HG03378 (cell line): ENCODE measurements at regions not wholly inside any gene's neighbourhood (a gene's known extent, or its start where the extent isn't known, plus 50 kb on each side); places are given as distances from the start of the nearest gene placed in this dataset.
"Not testable (repeated sequence)": the region's sequence is repeated elsewhere in the genome, so short reads cannot be mapped to it uniquely, and the experiment has no call there.

ENCODE experiments used
- ATAC-seq: cut with Tn5 transposase; IDR thresholded peaks from one replicate; pipeline ENCODE4 v1.9.1; 2021; ENCODE audit warnings: mild to moderate bottlenecking, moderate library complexity; ENCODE audit not compliant: unreplicated experiment

GRCh38 chr5:33138145-33138544, 302.6 kb upstream of the TARS1 start:
- ATAC-seq: not testable (repeated sequence)

- no peak for ATAC-seq
These were observed 297.2 kb upstream of the TARS1 start for GRCh38 chr5:33143405-33144123.

- ATAC-seq: no peak
These were observed 293.9 kb upstream of the TARS1 start for GRCh38 chr5:33146881-33147280.

- no peak for ATAC-seq
These were observed 292.7 kb upstream of the TARS1 start for GRCh38 chr5:33148076-33148513.

- ATAC-seq: no peak
These were observed 287.4 kb upstream of the TARS1 start for GRCh38 chr5:33153372-33153771.

- ATAC-seq: no peak
These were observed 286.9 kb upstream of the TARS1 start for GRCh38 chr5:33153831-33154230.

- ATAC-seq: no peak
These were observed 279.9 kb upstream of the TARS1 start for GRCh38 chr5:33160871-33161270.

GRCh38 chr5:33161421-33161820, 279.3 kb upstream of the TARS1 start:
- ATAC-seq: no peak

- no peak for ATAC-seq
These were observed 278.7 kb upstream of the TARS1 start for GRCh38 chr5:33162057-33162456.

GRCh38 chr5:33166522-33166921, 274.2 kb upstream of the TARS1 start:
- ATAC-seq: no peak

- no peak for ATAC-seq
These were observed 273.8 kb upstream of the TARS1 start for GRCh38 chr5:33166948-33167347.

- no peak for ATAC-seq
These were observed 273.2 kb upstream of the TARS1 start for GRCh38 chr5:33167541-33167940.

- no peak for ATAC-seq
These were observed 270.4 kb upstream of the TARS1 start for GRCh38 chr5:33170411-33170810.

GRCh38 chr5:33174383-33174782, 266.4 kb upstream of the TARS1 start:
- no peak for ATAC-seq

- ATAC-seq: no peak
These were observed 261.5 kb upstream of the TARS1 start for GRCh38 chr5:33179301-33179700.

- no peak for ATAC-seq
These were observed 259.9 kb upstream of the TARS1 start for GRCh38 chr5:33180900-33181299.

- ATAC-seq: no peak
These were observed 257.8 kb upstream of the TARS1 start for GRCh38 chr5:33182986-33183385.

GRCh38 chr5:33184367-33184766, 256.4 kb upstream of the TARS1 start:
- ATAC-seq: no peak

- ATAC-seq: no peak
These were observed 252.7 kb upstream of the TARS1 start for GRCh38 chr5:33188089-33188488.

- no peak for ATAC-seq
These were observed 245.9 kb upstream of the TARS1 start for GRCh38 chr5:33194914-33195313.

- no peak for ATAC-seq
These were observed 245.2 kb upstream of the TARS1 start for GRCh38 chr5:33195431-33196165.

GRCh38 chr5:33198836-33199235, 241.9 kb upstream of the TARS1 start:
- ATAC-seq: no peak
